ENCODE measurements at regions not wholly inside any gene's neighbourhood (a gene's known extent, or its start where the extent isn't known, plus 50 kb on each side); places are given as distances from the start of the nearest gene placed in this dataset.
"Not testable (repeated sequence)": the region's sequence is repeated elsewhere in the genome, so short reads cannot be mapped to it uniquely, and the experiment has no call there.

DNA sequence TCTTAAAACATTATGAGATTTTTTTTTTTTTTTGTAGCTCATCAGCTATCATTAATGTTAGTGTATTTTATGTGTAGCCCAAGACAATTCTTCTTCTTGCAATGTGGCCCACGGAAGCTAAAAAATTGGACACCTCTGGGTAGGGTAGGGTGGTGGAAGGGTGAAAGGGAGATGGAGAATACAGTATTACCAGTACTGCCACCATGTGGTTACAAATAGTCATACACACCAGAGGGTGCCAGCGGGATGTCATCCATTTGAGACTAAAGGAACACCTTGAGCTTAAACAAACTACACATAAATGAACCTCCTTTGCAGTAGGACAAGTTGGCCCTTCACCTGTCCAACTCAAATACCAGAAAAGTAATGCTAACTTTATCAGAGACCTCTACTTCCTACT is 601.9 kb downstream of the HTR1B start:
- no peaks in the 10 kb centered on the region for H3K27me3 ChIP-seq
- no peaks in the 10 kb centered on the region for H3K36me3 ChIP-seq
- intact Hi-C loops (cut with DNase I) = loop anchor here in 6 of 10 donors (10.0 kb wide), 6 partner anchors 47 to 927 kb away; no protein-coding TSS in a partner anchor
- TF ChIP-seq POLR2A (IDR thresholded peaks at IDR 0.05) = no peak
- TF ChIP-seq, protein P1, sequence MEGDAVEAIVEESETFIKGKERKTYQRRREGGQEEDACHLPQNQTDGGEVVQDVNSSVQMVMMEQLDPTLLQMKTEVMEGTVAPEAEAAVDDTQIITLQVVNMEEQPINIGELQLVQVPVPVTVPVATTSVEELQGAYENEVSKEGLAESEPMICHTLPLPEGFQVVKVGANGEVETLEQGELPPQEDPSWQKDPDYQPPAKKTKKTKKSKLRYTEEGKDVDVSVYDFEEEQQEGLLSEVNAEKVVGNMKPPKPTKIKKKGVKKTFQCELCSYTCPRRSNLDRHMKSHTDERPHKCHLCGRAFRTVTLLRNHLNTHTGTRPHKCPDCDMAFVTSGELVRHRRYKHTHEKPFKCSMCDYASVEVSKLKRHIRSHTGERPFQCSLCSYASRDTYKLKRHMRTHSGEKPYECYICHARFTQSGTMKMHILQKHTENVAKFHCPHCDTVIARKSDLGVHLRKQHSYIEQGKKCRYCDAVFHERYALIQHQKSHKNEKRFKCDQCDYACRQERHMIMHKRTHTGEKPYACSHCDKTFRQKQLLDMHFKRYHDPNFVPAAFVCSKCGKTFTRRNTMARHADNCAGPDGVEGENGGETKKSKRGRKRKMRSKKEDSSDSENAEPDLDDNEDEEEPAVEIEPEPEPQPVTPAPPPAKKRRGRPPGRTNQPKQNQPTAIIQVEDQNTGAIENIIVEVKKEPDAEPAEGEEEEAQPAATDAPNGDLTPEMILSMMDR (IDR thresholded peaks at IDR 0.05) = peak in 7 of 12 donors; percentile 11 to 43 (median 29)
- H3K27ac ChIP-seq = no peak overlapping the region
- DNase-seq = no peak
- ATAC-seq = peak in 1 of 4 donors; percentile 51
- 52 to 62% (median 52%) methylated on average over 2 of the region's 2 CpGs for WGBS, 4 donors
- H3K4me3 ChIP-seq = no peak overlapping the region
- no peaks in the 10 kb centered on the region for H3K9me3 ChIP-seq
- peaks cover 0 to 7% (median 0%) of the 10 kb centered on the region in 12 donors for H3K4me1 ChIP-seq

DNA sequence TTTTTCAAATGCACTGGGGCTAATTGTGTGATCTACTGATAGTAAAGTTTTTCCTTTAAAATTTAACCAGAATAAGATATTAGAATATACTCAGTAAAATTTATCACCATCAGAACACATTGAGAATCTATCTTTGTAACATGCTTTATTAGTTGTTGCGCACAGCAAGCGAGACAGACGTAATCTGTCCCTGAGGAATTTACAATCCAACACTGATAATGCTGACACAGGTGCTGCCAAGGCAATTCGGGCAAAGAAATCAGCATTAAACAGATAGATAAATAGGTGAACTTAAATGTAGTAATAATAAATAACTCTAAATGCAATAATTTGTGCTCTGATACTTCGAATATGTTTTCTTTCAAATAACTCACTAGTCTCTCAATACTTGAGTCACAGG is 607.2 kb downstream of the HTR1B start:
- DNase-seq (no peak), ATAC-seq (no peak)
- Histone ChIP-seq H3K27ac (no peak overlapping the region), H3K4me1 (peaks cover 0 to 2% (median 0%) of the 10 kb centered on the region in 12 donors), H3K4me3 (no peak overlapping the region), H3K27me3 (no peaks in the 10 kb centered on the region), H3K9me3 (no peaks in the 10 kb centered on the region), H3K36me3 (no peaks in the 10 kb centered on the region)
- no peak for TF ChIP-seq POLR2A (IDR thresholded peaks at IDR 0.05)
- TF ChIP-seq, protein P1 (IDR thresholded peaks at IDR 0.05) = no peak
- WGBS, 4 donors = 53 to 61% (median 56%) methylated on average over 5 of the region's 5 CpGs
- intact Hi-C loops (cut with DNase I) = no loop called here

DNA sequence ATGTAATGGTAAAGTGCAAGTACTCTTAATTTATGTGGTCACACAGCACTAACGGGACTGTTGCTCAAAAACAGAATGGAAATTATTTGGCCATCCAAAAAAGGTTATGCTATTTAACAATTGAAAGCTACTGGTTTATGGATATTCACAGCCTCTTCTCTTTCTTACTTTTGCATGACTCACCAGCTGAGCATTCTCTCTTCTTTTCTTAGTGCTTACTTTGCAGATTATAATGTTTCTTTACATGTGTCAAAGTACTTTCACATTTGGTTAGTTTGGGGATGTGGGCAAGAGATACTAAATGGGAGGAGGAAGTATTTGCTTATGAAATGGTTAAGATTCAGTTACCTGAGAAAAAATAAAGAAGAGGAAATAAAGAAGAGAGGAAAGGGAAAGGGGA is 610.5 kb downstream of the HTR1B start:
- Histone ChIP-seq H3K4me3 (no peak overlapping the region), H3K4me1 (peaks cover 0 to 2% (median 0%) of the 10 kb centered on the region in 12 donors), H3K36me3 (no peaks in the 10 kb centered on the region), H3K27ac (no peak overlapping the region), H3K27me3 (no peaks in the 10 kb centered on the region), H3K9me3 (no peaks in the 10 kb centered on the region)
- intact Hi-C loops (cut with DNase I) = no loop called here
- ATAC-seq (no peak), DNase-seq (no peak)
- WGBS, 4 donors = 61 to 73% (median 67%) methylated on average over 1 of the region's 1 CpG
- TF ChIP-seq, protein P1 (IDR thresholded peaks at IDR 0.05) = no peak
- no peak for TF ChIP-seq POLR2A (IDR thresholded peaks at IDR 0.05)

DNA sequence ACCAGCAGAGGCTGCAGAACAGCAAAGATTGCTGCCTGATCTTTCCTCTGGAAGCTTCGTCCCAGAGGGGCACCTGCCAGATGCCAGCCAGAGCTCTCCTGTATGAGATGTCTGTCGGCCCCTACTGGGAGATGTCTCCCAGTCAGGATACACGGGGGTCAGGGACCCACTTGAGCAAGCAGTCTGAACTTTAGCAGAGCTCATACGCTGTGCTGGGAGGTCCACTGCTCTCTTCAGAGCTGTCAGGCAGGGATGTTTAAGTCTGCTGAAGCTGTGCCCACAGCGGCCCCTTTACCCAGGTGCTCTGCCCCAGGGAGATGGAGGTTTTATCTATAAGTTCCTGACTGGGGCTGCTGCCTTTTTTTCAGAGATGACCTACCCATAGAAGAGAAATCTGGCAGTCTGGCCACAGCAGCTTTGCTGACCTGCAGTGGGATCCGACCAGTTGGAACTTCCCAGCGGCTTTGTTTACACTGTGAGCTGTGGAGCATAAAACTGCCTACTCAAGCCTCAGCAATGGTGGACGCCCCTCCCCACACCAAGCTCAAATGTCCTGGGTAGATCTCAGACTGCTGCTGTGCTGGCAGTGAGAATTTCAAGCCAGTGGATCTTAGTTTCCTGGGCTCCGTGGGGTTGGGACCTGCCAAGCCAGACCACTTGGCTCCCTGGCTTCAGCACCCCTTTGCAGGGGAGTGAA is 613.9 kb downstream of the HTR1B start:
- ATAC-seq; H3K27ac ChIP-seq; intact Hi-C loops (cut with DNase I); H3K36me3 ChIP-seq; H3K4me1 ChIP-seq; H3K27me3 ChIP-seq; H3K4me3 ChIP-seq: not testable (repeated sequence)
- DNase-seq = peak in 1 of 5 donors; percentile 16
- WGBS, 4 donors = 75 to 86% (median 84%) methylated on average over 7 to 9 of the region's 9 CpGs
- peaks cover 0 to 12% (median 0%) of the 10 kb centered on the region in 12 donors for H3K9me3 ChIP-seq
